HG03280 (cell line): ENCODE measurements at regions not wholly inside any gene's neighbourhood (a gene's known extent, or its start where the extent isn't known, plus 50 kb on each side); places are given as distances from the start of the nearest gene placed in this dataset.
"Not testable (repeated sequence)": the region's sequence is repeated elsewhere in the genome, so short reads cannot be mapped to it uniquely, and the experiment has no call there.

Source experiments
- ATAC-seq: cut with Tn5 transposase; IDR thresholded peaks from one replicate; pipeline ENCODE4 v1.9.1; 2021; ENCODE audit warnings: mild to moderate bottlenecking, moderate library complexity; ENCODE audit not compliant: unreplicated experiment

DNA sequence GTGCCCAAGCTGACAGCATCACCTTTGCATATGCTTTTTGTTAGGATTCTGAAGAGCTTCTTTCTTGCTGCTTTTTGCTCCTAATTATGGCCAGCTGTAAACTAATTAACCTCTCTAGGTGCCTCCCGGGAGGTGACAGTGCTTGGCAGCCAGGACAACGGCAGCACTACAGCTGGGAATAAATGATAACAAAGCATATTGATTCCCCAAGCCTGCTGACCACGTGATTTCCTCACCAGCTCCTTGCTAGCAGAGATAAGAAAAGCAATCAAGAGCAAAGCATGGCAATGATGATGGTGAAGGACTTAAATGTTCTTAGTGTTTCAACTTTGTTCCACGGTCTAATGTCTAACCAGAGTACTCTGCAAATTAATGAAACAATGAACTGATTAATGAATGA lies 1074.4 kb upstream of the GYPC start:
- ATAC-seq = no peak

DNA sequence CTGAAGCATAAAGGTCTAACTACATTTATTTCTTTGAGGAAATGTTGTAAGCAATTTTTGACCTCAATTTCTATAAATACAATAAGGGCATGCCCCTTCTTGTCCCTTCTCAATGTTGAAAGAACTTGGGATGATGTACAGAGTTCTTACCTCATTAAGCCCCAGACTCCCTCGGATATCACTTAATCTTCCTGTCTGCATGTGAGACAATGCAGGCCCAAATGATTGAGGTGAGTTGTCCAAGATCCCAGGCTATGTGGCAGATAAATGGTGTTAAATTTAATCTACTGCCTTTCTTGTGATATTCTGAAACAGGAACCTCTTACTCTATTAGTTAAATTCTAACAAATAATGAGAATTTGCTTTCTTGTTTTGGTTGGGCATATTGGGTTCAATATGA lies 1073.4 kb upstream of the GYPC start:
- no peak for ATAC-seq

DNA sequence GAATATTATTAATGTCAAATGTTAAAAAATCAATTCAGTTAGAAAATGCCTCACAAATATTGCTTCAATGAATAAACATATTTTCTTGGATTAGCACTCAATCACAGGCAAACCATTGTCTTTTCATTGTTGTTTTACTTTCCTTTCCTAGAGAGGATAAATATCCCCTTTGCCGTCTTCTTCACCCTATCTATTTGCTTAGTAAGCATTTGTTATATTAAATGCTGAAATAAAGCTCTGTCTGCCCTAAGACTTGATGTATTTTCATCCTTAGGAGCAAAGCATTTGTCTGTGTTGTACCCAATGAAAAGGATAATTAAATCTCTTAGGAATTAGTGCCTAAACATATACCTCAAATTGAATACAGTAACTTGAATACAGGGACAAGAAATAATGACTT lies 1071.2 kb upstream of the GYPC start:
- no peak for ATAC-seq

DNA sequence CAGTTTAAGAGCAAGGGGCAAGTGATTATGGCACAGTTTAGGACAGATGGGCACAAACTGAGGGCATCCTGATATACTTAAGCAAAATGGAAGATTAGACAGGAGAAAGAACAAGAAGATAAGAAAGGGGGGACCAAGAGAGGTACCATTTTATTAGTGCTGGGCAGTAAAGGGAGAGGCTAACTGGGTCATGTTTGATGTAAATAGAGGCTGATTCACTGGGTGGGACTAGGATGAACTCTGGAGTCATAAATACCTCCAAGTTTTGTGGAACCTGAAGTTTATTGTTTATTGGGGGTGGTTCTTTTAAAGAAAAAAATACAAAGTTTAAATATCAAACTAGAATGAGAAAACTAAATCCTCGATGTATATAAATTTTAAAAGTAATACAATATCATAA lies 1067.2 kb upstream of the GYPC start:
- no peak for ATAC-seq

DNA sequence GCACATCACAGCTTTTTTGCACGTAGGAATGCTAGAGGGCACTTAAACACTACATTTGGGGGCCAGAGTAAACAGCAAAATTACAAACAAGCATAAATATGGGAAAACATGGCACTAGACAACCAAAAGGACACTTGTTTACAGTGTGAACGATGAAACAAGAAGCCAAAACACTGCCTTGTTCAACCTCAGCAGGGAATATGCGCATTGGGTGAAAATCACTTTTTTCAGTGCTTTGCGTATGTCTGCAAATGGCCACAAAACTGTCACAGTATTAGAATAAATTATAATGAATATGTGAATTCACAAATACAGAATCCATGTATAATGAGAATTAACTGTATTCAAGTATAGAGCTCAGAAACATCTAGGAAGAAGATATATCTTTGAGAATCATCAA lies 1064.0 kb upstream of the GYPC start:
- ATAC-seq = no peak

DNA sequence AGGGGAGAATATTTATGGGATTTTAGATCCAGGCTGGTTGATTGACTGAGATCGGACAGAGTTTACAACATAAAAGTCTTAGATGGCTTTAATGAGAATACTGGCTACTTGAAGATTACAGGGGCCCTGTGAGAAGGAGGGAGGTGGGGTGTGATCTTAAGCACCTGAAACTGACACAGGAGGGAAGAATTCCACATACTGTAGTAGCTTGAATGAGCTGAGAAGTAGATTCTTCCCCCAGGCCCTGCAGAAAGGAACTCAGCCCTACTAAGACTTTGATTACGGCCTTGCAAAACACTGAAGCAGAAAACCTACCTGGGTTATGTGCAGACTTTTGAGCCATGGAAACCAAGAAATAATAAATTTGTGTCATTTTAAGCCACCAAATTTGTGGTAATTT lies 1062.9 kb upstream of the GYPC start:
- ATAC-seq = no peak

DNA sequence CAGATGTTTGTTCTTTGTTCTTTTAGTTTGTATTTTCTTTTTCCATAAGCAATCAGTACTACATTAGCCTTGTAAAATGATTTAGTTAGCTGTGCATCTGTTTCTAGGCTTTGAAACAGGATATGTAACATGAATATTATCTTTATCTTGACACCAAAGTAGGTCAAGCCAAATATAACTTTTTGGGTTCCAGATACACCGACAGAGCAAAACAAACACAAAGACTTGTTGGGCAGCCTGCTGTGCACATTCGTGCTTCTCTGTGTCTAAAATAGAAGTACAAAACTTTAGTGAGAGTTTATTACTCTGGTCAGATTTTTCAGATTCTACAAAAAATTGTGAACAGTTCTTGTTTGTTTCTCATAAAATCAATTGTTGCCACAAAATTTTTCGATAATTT lies 1059.3 kb upstream of the GYPC start:
- ATAC-seq = no peak

DNA sequence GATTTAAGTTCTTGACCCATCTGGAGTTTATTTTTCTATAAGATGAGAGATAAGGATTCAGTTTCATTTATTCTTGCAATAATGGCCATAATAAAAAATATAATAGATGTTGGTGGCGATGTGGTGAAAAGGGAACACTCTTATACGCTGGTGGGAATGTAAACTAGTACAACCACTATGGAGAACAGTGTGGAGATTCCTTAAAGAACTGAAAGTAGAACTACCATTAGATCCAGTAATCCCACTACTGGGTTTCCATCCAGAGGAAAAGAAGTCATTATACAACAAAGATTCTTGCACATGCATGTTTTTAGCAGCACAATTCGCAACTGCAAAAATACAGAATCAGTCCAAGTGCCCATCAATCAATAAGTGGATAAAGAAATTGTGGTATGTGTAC lies 1040.5 kb upstream of the GYPC start:
- no peak for ATAC-seq

DNA sequence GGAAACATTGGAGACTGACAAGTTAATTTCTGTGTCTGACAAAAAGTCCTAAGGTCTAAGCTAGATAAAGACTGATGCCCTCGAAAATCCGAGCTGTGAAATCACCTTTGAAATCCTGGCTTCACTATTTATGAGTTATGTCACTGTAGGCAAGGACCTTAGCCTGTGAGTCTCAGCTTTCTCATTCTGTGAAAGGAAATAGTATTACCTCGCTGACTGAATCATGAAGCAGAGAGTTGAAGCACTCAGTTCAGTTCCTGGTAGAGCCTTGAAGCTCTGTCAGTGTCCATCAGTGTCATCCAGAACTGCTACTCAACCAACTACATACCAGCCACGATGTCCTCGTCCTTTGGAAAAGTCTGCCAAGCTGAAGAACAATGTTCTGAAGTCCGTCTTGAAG lies 1025.6 kb upstream of the GYPC start:
- no peak for ATAC-seq

DNA sequence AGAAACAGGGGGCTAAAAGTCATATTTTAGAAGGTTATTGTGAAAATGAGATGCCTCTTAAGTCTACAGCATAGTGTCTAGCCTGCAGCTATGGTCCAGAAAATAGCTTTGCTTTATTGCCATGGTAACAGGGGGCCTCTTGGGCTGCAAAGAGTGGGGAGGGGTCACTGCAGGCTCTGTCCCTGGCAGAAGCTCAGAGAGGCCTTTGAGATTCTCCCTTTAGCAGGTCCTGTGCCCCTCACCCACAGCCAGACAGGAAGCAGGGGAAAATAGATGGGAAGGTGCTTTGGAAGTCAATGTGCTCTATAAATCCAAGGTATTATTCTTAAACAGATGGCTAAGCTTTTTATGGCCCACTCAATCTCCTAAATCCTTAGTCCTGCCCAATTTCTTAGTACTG lies 1021.3 kb upstream of the GYPC start:
- ATAC-seq = no peak

DNA sequence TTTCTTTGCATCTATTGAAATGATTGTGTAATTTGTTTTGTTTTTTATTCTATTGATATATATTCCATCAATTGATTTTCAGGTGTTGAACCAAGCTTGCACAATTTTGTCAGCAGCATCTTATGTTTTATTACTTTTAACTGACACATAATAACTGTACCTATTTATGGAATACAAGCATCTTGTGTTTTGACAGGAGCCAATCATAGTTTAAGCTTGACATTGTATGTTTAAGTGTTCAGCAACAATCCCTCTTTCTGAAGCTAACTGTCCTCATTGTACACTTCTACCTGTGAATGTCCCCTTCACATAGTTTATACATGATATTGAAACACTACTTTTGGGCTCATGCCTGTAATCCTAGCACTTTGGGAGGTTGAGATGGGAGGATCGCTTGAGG lies 1017.6 kb upstream of the GYPC start:
- no peak for ATAC-seq

DNA sequence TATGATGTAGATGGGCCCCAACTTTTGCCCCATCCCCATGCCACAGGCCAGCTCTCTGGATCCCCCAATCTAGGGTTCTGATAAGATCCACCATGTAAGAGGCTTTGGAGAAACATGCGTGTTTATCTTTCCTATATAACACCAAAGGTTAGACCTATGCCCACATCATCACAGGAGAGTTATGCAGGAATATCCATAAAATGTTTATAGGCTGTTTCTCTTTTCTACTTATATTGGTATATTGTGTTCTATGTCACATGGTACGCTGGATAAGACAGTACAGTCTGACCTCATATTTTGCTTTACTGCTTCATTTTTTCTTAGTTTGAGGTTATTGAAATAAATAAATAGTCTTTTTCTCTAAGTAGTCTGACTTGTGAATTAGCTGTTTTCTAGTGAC lies 1013.9 kb upstream of the GYPC start:
- ATAC-seq = no peak

DNA sequence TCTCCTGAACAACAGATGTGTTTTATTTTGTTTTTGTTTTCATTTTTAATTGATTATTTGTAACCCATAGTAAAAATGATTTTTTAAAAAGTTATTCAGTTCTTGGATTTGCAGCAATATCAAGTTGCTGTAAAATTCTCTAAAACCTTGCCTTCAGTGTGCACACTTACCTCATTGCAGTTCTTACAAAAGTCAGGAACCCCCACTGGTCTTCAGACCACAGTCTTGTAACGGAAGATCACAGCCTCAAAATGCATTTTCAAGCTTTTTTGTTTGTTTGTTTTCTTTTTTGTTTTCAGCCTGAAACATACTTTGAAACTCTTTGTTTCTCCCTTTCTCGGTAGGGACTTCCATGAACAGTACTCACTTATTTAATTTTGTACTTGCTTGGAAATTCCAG lies 1012.8 kb upstream of the GYPC start:
- no peak for ATAC-seq

DNA sequence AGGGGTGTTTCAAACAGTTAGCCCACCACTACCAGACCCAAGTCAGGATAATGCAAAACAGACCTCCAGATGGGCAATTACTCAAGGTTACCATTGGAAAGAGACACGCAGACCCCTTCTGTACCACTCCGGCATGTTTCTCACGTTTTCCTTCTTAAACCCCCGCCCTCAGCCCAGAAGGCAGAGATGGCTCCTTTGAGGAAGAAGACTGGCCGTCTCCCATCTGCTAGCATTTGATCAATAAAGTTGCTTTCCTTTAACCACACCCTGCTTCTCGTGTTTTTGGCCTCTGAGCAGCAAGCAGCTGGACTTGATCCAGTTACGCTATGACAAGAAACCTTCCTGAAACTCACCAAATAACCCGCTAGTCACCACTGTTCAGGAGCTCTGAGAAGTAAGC lies 1012.4 kb upstream of the GYPC start:
- ATAC-seq = no peak

DNA sequence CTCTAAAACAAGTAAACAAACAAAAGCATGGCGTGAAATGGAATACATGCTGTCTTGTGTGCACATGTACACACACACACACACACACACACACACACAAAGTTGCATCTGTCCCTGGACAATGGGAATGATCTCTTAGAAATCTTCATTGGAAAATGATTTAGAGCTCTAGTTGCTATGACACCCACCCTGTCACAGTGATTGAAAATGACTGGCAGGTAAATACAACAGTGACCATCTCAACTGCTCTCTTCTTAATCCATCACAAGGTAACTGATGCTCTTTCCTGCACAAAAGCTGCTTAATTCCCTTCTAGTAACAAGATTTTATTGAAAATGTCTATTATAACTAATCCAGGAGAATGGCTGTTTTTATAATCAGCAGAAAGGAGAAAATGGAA lies 1011.7 kb upstream of the GYPC start:
- ATAC-seq = no peak

DNA sequence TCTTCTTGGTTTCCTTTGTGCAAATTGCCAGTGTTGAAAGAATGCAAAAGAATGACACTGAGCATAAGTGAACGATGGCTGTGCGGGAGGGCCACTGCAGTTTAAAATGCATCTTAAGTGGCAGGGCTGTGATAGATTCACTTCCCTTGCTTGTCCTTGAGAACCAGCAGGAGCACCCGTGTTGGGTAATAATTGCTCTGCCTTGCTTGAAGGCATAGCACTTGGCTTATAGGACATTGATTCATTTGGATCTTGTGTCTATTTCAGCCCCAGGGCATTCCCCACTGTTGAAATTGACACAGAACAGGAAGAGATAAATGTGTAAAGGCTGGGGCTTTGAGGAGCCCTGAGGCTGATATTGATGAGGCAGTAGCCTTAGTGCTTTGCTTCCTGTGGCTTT lies 1003.7 kb upstream of the GYPC start:
- ATAC-seq = no peak

DNA sequence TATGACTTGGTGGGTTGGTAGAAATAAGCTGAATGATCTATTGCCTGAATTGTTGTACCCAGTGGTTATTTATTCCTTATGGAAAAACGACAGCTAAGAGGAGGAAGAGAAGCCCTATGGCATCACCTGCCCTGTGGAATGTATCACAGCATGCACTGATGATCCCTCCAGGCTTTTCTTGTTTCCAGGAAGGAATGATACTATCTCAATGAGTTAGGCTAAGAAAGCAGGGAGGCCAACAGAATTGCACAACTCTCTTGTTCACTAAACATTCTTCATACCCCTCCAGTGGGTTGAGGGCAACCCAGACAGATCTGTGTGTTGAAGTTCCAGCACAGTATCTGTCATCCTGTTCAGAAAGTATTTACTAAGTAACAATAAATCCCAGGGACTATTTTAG lies 1001.7 kb upstream of the GYPC start:
- no peak for ATAC-seq

DNA sequence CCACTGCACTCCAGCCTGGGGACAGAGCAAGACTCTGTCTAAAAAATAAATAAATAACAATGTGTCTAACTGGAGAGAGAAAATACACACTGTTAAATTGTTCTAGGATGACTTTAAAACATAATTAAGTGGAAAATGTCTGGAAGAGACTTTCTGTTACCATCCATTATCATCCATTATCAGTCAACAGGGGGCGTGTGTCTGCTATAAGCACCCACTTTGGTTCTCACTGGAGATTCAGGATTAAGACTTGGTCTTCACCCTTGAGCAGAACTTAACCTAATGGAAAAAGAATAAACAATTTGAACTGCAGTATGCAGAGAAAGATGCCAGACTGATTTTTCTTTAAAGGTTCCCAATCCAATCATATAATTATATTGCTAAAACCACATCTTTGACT lies 999.8 kb upstream of the GYPC start:
- no peak for ATAC-seq

DNA sequence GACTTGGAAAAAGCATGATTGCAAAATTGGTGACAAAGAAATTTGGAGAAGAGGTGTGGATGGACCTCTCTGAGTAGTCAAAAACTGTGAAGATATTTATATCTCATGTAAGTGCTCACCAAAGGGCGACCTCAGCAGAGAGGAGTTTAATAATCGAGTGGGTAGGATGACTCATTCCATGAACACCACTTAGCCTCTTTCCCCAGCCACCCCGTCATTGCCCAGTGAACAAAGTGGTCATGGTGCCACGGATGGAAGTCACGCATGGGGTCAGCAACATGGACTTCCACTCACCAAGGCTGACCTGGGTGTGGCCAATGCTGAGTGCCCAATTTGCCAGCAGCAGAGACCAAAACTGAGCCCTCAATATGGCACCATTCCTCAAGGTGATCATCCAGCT lies 997.4 kb upstream of the GYPC start:
- ATAC-seq = no peak

DNA sequence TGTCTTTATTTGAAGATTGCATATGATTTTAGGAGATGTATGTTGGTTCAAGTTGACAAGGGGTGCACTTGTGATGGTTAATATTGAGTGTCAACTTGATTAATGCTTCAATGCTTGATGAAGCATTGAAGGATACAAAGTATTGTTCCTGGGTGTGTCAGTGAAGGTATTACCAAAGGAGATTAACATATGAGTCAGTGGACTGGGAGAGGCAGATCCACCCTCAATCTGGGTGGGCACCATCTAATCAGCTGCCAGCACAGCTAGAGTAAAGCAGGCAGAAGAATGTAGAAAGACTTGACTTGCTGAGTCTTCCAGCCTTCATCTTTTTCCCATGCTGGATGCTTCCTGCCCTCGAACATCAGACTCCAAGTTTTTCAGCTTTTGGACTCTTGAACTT lies 995.6 kb upstream of the GYPC start:
- ATAC-seq = not testable (repeated sequence)

DNA sequence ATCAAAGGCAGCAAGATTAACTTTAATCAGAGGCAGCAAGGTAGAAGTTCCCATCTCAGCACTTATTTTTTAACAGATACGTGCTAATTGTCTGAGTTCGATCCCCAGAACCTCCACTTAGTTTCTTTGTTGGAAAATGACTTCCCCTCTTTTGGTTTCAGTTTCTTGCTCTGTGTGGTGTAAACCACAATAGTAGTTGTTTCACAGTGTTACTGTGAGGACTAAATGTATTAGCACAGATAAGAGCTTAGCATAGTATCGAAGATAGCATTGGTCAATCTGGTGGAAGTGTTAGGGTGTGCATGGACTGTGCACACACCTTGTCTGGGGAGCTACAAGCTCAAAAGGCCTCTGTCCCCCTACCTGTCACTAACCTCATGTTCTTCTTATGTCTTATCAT lies 988.3 kb upstream of the GYPC start:
- ATAC-seq = no peak

DNA sequence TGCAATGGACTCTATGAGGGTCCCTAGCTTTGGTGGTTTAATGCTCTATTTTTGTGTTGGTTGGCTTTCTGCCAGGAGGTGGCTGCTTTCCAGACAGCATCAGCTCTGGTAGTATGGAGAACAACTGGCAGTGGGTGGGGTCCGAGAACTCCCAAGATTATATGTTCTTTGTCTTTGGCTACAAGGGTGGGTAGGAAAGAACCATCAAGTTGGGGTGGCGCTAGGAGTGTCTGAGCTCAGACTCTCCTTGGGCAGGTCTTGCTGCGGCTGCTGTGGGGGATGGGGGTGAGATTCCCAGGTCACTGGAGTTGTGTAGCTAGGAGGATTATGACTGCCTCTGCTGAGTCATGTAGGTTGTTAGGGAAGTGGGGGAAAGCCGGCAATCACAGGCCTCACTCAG lies 976.1 kb upstream of the GYPC start:
- no peak for ATAC-seq

DNA sequence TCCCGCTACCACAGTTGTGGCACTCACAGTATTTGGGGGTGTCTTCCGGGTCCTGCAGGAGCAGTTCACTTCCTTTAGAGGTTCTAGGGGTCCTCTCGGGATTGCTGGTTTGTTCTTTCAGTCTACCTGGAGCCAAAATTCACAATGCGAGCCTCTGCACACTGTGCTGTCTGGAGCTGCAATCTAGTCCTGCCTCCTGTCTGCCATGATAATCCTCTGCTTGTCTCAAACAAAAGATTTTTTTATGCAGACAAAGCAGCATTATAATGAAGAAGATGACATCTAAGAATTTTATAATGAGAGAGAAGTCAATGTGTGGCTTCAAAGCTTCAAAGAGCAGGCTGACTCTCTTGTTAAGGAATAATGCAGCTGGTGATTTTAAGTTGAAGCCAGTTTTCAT lies 975.1 kb upstream of the GYPC start:
- no peak for ATAC-seq

DNA sequence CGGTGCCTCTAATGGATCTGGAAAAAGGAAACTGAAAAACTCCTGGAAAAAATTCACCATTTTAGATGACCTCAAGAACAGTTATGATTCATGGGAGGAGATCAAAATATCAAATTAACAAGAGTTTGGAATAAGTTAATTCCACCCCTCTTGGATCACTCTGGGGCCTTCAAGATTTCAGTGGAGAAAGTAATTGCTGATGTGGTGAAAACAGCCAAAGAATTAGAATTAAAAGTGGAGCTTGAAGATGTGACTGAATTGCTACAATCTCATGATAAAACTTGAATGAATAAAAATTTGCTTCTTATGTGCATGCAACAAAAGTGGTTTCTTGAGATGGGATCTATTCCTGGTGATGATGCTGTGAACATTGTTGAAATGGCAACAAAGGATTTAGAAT lies 974.4 kb upstream of the GYPC start:
- no peak for ATAC-seq
